HK-2 (cell line): ENCODE measurements at regions not wholly inside any gene's neighbourhood (a gene's known extent, or its start where the extent isn't known, plus 50 kb on each side); places are given as distances from the start of the nearest gene placed in this dataset.

Experiments
- DNase-seq: peaks from one replicate; pipeline ENCODE4 v3.0.0-alpha.2; 2018; ENCODE audit not compliant: unreplicated experiment

GRCh38 chr15:39181056-39181747 is 399.7 kb upstream of the THBS1 start:
- DNase-seq, result no peak

- DNase-seq, result no peak
Observed at GRCh38 chr15:39181940-39182339, 398.9 kb upstream of the THBS1 start.

GRCh38 chr15:39183164-39183881 is 397.6 kb upstream of the THBS1 start:
- DNase-seq, result no peak

- no peak for DNase-seq
Observed at GRCh38 chr15:39184701-39185390, 396.0 kb upstream of the THBS1 start.

GRCh38 chr15:39188314-39188713 is 392.6 kb upstream of the THBS1 start:
- no peak for DNase-seq

- no peak for DNase-seq
Observed at GRCh38 chr15:39188930-39189329, 391.9 kb upstream of the THBS1 start.

GRCh38 chr15:39191871-39192291 is 389.0 kb upstream of the THBS1 start:
- no peak for DNase-seq

- DNase-seq, result no peak
Observed at GRCh38 chr15:39192351-39192750, 388.5 kb upstream of the THBS1 start.

- no peak for DNase-seq
Observed at GRCh38 chr15:39192979-39193560, 387.8 kb upstream of the THBS1 start.

GRCh38 chr15:39193611-39194010 is 387.3 kb upstream of the THBS1 start:
- no peak for DNase-seq

GRCh38 chr15:39194106-39194830 is 386.6 kb upstream of the THBS1 start:
- DNase-seq, result no peak

- no peak for DNase-seq
Observed at GRCh38 chr15:39195961-39196486, 384.9 kb upstream of the THBS1 start.

GRCh38 chr15:39198044-39199000 is 382.6 kb upstream of the THBS1 start:
- DNase-seq, result no peak

- no peak for DNase-seq
Observed at GRCh38 chr15:39199076-39199475, 381.8 kb upstream of the THBS1 start.

GRCh38 chr15:39200586-39200985 is 380.3 kb upstream of the THBS1 start:
- DNase-seq, result no peak

GRCh38 chr15:39202641-39203040 is 378.2 kb upstream of the THBS1 start:
- no peak for DNase-seq

GRCh38 chr15:39204031-39204430 is 376.8 kb upstream of the THBS1 start:
- no peak for DNase-seq

- no peak for DNase-seq
Observed at GRCh38 chr15:39205081-39205480, 375.8 kb upstream of the THBS1 start.

GRCh38 chr15:39205506-39206371 is 375.1 kb upstream of the THBS1 start:
- DNase-seq, result no peak
